Left ventricle myocardium inferior (tissue), 1 donor: ENCODE measurements at regions not wholly inside any gene's neighbourhood (a gene's known extent, or its start where the extent isn't known, plus 50 kb on each side); places are given as distances from the start of the nearest gene placed in this dataset.

ENCODE experiments used
- DNase-seq: peaks from one replicate; pipeline ENCODE4 v3.0.0-alpha.2; 2020
- H3K27ac ChIP-seq: fragments of 200-600 bp; replicated peaks from 2 replicates; pipeline ENCODE4 v1.8.0; 2021
- H3K27me3 ChIP-seq: fragments of 200-600 bp; 2 replicates; pipeline ENCODE4 v1.8.0; 2021; ENCODE audit warnings: low read depth
- H3K36me3 ChIP-seq: fragments of 200-600 bp; 2 replicates; pipeline ENCODE4 v1.8.0; 2021
- H3K4me1 ChIP-seq: fragments of 200-600 bp; 2 replicates; pipeline ENCODE4 v1.8.0; 2021
- H3K4me3 ChIP-seq: fragments of 200-600 bp; 2 replicates; pipeline ENCODE4 v1.8.0; 2021; ENCODE audit warnings: mild to moderate bottlenecking, moderate library complexity
- H3K9me3 ChIP-seq: fragments of 200-600 bp; replicated peaks from 2 replicates; pipeline ENCODE4 v1.8.0; 2021
- CTCF ChIP-seq: fragments of 200-600 bp; IDR thresholded peaks from 2 replicates; pipeline ENCODE4 v1.8.0; 2021; ENCODE audit warnings: antibody characterized with exemption, mild to moderate bottlenecking, borderline replicate concordance
- intact Hi-C: fragments of 100-400 bp; cut with micrococcal nuclease; formaldehyde crosslinking; loops from one replicate; pipeline ENCODE4 v1.11.0; 2022
- donor health status: DM: no; HTN: yes; CAD: no; lungs with severe emphysema.

GRCh38 chr1:229031481-229032341, 239.2 kb upstream of the RAB4A start:
- Histone ChIP-seq H3K27me3 (no peaks in the 10 kb centered on the region), H3K36me3 (no peaks in the 10 kb centered on the region), H3K9me3 (no peaks in the 10 kb centered on the region), H3K4me3 (no peak overlapping the region), H3K4me1 (peaks cover 21% of the 10 kb centered on the region), H3K27ac (no peak overlapping the region)
- TF ChIP-seq CTCF: no peak
- DNase-seq: no peak
- intact Hi-C loops: no loop called here

- Histone ChIP-seq H3K27me3 (no peaks in the 10 kb centered on the region), H3K9me3 (no peaks in the 10 kb centered on the region), H3K36me3 (no peaks in the 10 kb centered on the region), H3K4me3 (no peak overlapping the region), H3K4me1 (peaks cover 19% of the 10 kb centered on the region), H3K27ac (no peak overlapping the region)
- TF ChIP-seq CTCF: no peak
- intact Hi-C loops: no loop called here
- no peak for DNase-seq
Measured at GRCh38 chr1:229032375-229032774, 238.5 kb upstream of the RAB4A start.

- TF ChIP-seq CTCF: no peak
- no peak for DNase-seq
- intact Hi-C loops: no loop called here
- no peaks in the 10 kb centered on the region for H3K9me3 ChIP-seq
- peaks cover 8% of the 10 kb centered on the region for H3K27me3 ChIP-seq
- H3K4me3 ChIP-seq: no peak overlapping the region
- no peaks in the 10 kb centered on the region for H3K36me3 ChIP-seq
- peaks cover 17% of the 10 kb centered on the region for H3K4me1 ChIP-seq
- no peak overlapping the region for H3K27ac ChIP-seq
Measured at GRCh38 chr1:229033480-229033879, 237.4 kb upstream of the RAB4A start.

GRCh38 chr1:229034342-229034741, 236.6 kb upstream of the RAB4A start:
- H3K27ac ChIP-seq: no peak overlapping the region
- peaks cover 13% of the 10 kb centered on the region for H3K27me3 ChIP-seq
- H3K36me3 ChIP-seq: no peaks in the 10 kb centered on the region
- DNase-seq: no peak
- no peaks in the 10 kb centered on the region for H3K9me3 ChIP-seq
- no peak for TF ChIP-seq CTCF
- H3K4me1 ChIP-seq: peaks cover 17% of the 10 kb centered on the region
- intact Hi-C loops: no loop called here
- H3K4me3 ChIP-seq: no peak overlapping the region

- H3K36me3 ChIP-seq: no peaks in the 10 kb centered on the region
- no peaks in the 10 kb centered on the region for H3K9me3 ChIP-seq
- peaks cover 16% of the 10 kb centered on the region for H3K27me3 ChIP-seq
- H3K4me1 ChIP-seq: peaks cover 17% of the 10 kb centered on the region
- DNase-seq: no peak
- H3K4me3 ChIP-seq: no peak overlapping the region
- no peak overlapping the region for H3K27ac ChIP-seq
- TF ChIP-seq CTCF: no peak
- intact Hi-C loops: no loop called here
Measured at GRCh38 chr1:229035054-229035747, 235.7 kb upstream of the RAB4A start.
